Midbrain (tissue), 1 donor: ENCODE measurements at regions not wholly inside any gene's neighbourhood (a gene's known extent, or its start where the extent isn't known, plus 50 kb on each side); places are given as distances from the start of the nearest gene placed in this dataset.

ENCODE experiments used
- DNase-seq: peaks from one replicate; lab custom pipeline; 2025; lab: John Stamatoyannopoulos, UW

DNA sequence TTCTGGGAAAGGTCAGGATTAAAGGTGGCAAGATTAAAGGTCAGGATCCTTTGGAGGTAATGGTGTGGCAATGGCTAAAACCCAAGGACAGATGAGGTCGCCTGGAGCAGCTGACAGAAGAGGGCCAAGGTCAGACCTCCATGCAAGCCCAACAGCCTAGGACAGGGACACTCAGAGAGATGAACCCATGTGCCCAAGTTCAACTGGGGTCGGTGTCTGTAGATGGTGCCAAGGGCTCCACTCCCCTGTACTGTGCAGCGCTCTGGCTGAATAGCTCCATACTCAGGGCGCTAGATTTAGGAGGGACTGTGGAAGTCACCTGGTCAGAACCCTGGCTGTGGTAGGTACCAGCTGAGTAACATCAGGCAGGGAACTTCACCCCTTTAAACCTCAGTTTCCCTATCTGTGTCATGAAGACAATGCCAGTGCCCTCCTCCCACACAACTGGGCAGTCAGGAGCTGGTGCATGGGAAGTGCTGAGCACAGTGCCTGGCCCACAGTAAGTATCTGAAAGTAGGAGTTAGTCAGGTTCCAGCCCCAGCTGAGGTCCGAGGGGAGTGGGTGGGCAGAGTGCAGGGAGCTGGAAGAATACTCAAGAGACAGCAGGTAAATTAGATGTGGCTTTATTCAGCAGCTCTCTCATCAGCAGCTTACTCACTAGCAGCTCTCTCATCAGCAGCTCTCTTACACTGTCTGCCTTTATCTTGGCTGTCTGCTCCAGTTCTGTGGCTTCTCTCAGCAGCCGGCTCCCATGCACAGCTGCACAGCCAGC, 327.1 kb downstream of the GLRX3 start:
- no peak for DNase-seq

- no peak for DNase-seq
Measured at GRCh38 chr10:130463876-130464364, 327.7 kb downstream of the GLRX3 start.

DNA sequence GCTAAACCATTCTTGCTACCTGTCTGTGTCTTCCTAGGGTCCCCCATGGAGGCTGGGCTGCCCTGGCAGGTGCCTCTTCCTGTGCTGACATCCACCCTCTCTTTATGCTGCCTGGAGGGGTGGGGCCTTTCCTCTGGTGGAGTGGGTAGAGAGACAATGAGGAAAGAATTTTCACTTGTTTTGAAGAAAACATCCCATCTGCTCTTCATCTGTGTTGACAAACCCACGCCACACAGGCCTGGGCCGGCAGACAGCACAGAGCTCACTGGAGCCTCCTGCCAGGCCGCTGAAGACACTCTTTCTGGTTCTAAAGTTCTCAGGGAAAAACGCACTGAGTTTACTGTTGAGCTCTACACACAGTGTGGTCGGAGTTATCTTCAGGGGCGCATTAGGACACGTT, 328.2 kb downstream of the GLRX3 start:
- no peak for DNase-seq

DNA sequence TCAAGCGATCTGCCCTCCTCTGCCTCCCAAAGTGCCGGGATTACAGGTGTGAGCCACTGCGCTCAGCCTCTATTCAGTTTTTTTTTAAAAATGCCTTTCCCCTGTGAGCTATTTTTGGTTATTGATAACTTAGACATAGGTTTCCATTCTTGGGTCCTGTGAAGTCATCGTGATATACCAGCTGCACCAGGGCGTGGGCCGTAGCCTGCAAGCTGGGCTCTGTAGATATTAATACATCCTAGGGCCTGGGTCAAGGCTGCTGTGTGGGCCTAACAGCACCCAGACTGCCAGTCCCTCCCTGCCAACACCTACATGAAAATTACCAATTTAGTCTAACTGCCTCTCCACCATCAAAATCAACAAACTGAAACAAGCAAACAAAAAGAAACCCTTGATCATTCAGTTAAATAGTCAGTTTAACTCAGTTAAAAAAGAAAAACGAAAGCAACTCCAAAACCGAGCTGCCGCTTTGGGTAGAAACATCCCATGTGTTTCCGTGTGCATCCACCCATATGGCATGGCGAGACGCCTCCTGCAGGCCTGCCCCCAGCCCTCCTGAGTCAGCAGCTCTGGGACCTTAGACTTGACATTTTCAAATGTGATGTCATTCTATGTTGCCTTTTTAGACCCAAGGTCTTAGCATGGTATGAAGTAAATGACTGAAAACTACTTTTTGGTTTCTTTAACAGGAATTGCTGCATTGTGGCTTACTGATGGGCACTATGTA, 330.2 kb downstream of the GLRX3 start:
- DNase-seq, result no peak

DNA sequence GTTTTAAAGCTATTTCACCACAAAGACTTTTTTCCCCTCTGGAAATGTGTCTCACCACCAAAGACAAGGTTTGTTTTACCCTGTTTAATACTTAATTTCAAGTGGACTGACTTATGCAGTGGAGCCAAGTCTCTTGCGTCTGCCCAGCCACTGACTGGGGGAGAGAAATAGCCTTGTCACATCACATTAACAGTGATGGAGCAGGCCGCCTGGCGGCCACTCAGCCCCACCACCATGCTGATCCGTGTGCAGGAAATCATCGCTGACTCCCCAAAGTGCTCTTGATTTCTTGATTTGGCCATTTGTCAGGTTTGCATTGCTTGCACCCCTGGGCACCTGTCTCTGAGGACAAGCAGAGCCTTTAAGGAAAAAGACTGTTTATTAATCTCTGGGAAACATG, 334.1 kb downstream of the GLRX3 start:
- no peak for DNase-seq

DNA sequence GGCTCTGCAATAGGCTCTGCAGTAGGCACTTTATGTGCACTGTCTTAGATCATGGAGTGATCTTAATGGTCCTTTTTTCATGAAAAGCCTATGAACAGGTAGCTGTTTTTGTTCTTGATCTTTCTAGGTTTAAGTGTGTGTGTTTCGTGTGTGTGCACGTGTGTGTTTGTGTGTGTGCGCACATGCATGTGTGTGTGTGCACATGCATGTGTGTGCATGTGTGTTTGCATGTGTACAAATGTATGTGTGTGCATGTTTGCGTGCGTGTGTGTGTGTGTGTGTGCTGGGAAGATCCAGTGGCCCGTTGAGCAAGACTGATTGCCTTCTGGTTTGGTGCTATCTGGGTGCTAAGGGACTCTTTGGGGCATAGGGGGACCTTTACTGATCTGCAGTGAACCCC, 334.8 kb downstream of the GLRX3 start:
- no peak for DNase-seq

DNA sequence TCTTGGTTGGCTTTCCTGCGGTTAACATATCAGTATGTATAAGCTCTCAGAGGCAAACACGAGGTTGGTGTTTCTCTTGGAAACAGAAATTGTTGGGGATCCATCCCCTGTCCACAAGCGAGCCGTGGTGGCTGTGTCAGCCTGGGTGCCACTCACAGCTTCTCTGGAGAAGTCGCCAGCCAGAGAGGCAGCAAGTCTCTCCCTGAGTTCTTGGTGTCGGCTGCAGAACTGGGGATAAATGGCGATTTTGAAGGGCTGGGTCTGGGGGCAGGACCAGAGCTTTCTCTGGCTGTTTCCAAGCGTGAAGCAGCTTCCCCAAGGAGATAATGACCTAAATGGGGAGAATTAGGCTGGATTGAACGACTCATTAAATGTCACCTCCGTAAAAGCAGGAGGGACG, 335.3 kb downstream of the GLRX3 start:
- no peak for DNase-seq

DNA sequence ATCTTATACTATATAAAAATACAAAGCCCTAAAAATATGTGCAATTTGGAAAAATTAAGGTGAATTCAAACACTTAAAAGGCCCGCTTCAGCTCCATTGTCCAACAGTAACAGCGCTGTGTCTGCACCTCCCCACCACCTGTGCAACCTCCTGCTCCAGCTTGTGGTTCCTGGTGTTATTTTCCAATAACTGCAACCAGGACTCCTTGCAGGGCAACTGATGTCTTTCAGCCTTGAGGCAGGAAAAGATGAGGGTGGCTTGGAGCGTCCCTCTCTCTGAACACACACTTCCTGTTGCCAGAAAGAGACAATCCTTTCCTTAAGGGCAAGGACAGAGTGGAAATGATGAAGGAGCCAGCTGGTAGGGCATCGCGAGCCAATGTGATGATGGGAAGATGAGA, 336.0 kb downstream of the GLRX3 start:
- DNase-seq, result no peak

DNA sequence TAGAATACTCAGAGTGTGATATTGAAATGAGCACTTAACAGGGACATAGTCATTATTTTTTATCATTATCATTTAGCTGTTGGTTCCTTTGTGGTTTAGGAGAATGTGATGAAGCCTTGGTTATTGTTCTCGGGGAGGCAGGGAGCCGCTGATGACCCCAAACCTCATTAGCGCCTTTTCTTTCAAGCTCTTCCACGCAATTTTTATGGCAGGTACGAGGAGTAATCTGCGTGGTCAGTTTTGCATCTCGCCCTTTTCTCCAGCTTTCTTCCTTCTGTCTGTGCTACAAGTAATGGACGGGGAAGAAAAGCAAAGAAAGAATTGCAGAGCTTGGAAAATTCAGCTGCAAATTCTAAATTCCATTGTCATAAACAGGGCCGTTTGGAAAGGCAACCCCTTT, 338.4 kb downstream of the GLRX3 start:
- no peak for DNase-seq

DNA sequence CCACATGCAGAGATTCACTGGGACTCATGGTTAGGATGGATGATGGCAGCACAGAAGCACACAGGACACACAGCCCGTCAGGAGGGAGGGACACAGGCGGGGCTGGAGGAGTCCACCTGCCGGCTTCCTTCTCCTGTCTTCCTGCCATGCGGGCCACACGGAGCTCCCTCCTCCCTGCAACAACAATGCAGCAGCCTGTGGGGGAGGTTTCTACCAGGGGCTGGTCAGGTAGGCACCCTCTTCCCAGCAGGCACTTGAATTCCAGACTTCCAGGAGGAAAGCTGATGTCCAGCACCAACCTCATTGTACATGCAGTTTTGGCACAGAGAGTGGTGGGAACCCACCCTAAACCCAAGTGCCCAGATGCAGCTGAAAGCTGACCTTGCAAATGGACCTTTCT, 341.2 kb downstream of the GLRX3 start:
- no peak for DNase-seq

GRCh38 chr10:130479146-130479545, 343.0 kb downstream of the GLRX3 start:
- no peak for DNase-seq

DNA sequence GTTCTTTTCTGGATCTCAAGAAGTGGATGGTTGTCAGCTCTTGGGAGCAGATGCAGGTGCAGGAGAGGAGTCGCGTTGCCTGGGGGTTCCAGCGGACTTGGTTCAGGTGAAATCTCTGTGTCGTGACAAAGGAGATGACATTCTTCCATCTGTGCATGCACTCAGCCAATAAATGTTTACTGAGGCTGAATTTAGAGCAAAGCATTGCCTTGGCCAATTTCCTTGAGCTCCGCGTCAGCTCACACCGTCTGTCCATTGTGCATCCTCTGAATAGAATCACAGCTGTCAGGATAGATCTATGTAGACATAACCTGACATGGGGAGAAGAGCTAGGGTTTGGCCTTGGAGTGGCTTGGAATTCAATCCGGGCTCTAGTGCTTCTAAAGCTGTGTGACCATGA, 343.7 kb downstream of the GLRX3 start:
- DNase-seq, result no peak

- DNase-seq, result no peak
Measured at GRCh38 chr10:130480491-130480890, 344.3 kb downstream of the GLRX3 start.

DNA sequence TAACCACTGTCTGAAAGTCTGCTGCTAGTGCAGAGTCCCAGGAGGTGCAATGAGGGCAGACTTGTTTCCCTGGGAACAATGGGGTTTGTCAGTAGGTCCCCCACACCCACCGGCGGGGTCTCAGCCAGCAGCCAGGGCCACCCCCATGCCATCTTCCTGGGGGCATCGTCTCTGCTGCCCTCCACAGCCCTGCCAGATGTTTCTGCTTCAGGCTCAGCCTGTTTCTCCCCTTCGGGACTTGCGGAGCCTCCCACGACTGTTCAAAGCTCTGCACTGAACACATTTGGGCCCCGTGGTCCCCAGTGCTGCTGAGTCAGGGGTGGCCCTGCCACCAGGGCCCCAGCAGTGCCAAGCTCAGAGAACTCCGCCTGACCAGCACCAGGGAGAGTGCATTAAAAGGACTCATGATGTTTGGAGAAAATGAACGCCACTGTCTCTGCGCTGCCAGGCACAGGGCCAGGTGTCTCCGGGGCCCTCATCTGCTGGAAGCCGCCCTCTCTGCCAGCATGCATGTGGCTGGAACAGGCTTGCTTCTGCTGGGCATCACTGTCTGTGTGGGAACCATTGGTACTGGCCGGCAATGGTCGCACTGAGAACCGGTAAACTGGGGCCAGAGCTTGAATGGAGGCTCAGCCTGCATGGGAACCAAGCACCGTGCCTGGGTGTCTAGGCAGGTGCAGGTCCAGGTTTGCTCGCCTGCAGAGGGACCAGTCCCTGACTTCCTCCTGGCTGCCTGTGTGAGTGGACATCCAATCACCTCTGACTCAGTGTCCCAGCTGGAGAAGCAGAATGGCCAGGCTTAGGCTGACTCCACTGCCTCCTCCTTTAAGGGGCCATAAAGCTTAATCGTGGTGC, 345.1 kb downstream of the GLRX3 start:
- DNase-seq, result no peak

DNA sequence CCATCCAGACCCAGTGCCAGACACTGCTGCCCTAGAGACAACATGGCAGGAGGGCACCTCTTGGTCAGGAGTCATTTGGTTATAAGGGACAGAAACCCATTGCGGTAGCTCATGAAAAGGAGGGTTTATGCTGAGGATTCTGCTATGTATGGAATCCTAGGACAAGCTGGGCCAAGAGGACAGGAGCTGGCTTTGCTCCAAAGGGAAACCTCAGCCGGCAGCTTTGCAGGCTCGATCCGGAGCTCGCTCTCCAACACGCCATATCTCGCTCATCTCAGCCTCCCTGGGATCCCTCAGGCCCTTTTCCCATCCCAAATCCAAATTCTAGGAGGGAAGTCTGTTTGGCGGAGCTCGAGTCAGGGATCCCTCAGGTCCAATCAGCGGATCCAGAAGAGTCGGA, 345.7 kb downstream of the GLRX3 start:
- DNase-seq, result no peak

GRCh38 chr10:130483691-130484467, 347.7 kb downstream of the GLRX3 start:
- DNase-seq, result no peak

DNA sequence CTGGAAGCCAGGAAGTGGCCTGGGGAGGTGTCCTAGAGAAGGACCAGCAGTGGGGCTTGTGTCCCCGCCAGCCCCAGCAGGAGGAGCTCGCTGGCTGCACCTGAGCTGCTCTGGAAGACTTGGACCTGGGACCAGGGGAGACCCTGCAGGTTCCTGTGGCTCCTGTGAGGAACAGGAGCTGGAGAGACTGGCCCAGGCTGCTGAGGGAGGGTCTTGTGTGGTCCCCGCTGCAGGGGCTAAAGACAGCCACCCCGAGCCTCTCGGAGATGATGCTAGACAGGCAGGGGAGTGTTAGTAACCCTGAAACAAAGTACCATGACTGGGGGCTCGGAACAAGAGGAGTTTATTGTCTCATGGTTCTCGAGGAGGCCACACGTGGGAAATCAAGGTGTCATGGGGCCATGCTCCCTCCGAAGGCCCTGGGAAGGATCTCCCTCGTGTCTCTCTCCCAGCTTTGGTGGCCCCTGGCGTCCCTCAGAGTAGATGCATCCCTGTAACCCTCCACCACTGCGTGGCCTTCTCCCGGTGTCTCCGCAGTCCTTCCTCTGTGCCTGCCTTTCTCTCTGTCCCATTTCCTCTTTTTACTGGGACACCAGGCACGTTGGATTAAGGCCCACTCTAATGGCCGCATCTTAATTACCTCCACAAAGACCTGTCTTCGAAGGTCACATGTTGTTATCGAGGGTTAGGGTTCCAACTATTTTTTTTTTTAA, 348.4 kb downstream of the GLRX3 start:
- no peak for DNase-seq

- no peak for DNase-seq
Measured at GRCh38 chr10:130485236-130485957, 349.2 kb downstream of the GLRX3 start.

DNA sequence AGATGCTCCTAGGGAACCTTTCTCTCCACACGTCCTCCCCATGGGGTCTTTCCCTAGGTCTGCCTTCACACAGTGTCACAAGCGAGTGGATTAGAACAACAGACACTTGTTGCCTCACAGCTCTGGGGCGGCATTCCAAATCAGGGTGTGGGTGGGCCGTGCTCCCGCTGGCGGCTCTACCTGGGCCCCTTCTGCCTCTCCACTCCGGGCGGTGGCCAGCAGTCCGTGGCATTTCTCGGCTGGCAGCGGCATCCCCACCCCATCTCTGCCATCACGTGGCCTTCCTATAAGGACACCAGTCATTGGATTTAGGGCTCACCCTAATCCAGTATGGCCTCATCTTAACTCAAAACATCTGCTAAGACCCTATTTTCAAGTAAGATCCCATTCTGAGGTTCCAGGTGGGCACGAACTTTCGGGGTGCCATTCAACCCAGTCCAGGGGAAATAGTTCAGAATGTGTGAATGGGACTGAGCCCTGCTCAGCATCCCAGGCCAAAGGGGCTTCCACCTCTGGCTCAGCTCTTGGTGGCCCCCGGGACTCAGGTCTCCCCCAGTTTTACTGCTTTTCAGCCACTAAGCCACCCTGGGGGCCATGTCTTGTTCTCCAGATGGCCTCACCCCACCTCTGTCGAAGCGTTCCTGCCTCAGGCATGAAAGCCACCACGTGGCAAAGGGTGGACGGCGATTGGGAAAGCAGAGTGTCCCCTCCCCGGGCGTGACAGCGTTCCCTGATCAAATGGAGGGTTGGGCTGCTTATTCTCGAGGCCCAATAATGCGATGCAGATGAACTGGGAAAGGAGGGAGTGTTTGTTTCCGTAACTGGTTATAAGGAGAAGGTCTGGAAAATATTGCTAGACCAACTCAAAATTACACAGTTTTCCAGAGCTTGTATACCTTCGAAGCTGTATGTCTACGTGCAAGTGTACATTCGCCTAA, 350.0 kb downstream of the GLRX3 start:
- no peak for DNase-seq
